ENCODE measurements at regions not wholly inside any gene's neighbourhood (a gene's known extent, or its start where the extent isn't known, plus 50 kb on each side); places are given as distances from the start of the nearest gene placed in this dataset.
"Not testable (repeated sequence)": the region's sequence is repeated elsewhere in the genome, so short reads cannot be mapped to it uniquely, and the experiment has no call there.

DNA sequence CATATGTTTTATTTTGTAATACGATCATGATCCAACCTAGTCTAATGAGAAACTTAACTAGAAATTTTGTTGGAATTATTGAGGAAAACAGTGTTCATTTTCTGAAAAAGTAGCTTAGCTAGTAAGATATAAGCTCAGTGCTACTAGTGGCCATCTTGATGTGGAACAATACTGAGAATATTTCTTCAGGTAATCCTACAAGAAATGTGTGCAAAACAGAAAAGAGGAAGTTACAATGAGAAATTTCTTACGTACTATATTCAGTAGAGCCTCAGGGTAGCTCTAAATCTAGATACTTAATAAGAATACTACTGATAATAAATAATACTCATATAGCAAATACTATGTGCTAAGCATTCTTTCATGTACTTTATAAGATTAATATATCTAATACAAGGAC, 114.8 kb downstream of the SYT15B start:
- TF ChIP-seq, protein P1, sequence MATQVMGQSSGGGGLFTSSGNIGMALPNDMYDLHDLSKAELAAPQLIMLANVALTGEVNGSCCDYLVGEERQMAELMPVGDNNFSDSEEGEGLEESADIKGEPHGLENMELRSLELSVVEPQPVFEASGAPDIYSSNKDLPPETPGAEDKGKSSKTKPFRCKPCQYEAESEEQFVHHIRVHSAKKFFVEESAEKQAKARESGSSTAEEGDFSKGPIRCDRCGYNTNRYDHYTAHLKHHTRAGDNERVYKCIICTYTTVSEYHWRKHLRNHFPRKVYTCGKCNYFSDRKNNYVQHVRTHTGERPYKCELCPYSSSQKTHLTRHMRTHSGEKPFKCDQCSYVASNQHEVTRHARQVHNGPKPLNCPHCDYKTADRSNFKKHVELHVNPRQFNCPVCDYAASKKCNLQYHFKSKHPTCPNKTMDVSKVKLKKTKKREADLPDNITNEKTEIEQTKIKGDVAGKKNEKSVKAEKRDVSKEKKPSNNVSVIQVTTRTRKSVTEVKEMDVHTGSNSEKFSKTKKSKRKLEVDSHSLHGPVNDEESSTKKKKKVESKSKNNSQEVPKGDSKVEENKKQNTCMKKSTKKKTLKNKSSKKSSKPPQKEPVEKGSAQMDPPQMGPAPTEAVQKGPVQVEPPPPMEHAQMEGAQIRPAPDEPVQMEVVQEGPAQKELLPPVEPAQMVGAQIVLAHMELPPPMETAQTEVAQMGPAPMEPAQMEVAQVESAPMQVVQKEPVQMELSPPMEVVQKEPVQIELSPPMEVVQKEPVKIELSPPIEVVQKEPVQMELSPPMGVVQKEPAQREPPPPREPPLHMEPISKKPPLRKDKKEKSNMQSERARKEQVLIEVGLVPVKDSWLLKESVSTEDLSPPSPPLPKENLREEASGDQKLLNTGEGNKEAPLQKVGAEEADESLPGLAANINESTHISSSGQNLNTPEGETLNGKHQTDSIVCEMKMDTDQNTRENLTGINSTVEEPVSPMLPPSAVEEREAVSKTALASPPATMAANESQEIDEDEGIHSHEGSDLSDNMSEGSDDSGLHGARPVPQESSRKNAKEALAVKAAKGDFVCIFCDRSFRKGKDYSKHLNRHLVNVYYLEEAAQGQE (IDR thresholded peaks at IDR 0.05; ENCODE audit: low read depth, low read length), result not testable (repeated sequence)
- not testable (repeated sequence) for TF ChIP-seq RAD21 (IDR thresholded peaks at IDR 0.05; ENCODE audit: low read length); MEF2A (IDR thresholded peaks at IDR 0.05; ENCODE audit: borderline replicate concordance, low read depth); MXI1 (IDR thresholded peaks at IDR 0.05; ENCODE audit: low read depth, low read length); EZH2phosphoT487 (IDR thresholded peaks at IDR 0.05; ENCODE audit: borderline replicate concordance, low read depth); ELF1 (IDR thresholded peaks at IDR 0.05)
- TF ChIP-seq, protein P2, sequence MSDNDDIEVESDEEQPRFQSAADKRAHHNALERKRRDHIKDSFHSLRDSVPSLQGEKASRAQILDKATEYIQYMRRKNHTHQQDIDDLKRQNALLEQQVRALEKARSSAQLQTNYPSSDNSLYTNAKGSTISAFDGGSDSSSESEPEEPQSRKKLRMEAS (IDR thresholded peaks at IDR 0.05; ENCODE audit: low read depth), result not testable (repeated sequence)
- TF ChIP-seq, protein P3, sequence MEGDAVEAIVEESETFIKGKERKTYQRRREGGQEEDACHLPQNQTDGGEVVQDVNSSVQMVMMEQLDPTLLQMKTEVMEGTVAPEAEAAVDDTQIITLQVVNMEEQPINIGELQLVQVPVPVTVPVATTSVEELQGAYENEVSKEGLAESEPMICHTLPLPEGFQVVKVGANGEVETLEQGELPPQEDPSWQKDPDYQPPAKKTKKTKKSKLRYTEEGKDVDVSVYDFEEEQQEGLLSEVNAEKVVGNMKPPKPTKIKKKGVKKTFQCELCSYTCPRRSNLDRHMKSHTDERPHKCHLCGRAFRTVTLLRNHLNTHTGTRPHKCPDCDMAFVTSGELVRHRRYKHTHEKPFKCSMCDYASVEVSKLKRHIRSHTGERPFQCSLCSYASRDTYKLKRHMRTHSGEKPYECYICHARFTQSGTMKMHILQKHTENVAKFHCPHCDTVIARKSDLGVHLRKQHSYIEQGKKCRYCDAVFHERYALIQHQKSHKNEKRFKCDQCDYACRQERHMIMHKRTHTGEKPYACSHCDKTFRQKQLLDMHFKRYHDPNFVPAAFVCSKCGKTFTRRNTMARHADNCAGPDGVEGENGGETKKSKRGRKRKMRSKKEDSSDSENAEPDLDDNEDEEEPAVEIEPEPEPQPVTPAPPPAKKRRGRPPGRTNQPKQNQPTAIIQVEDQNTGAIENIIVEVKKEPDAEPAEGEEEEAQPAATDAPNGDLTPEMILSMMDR (IDR thresholded peaks at IDR 0.05), result not testable (repeated sequence)

Measured in SK-N-SH (cell line).